MM.1S (cell line): ENCODE measurements at regions not wholly inside any gene's neighbourhood (a gene's known extent, or its start where the extent isn't known, plus 50 kb on each side); places are given as distances from the start of the nearest gene placed in this dataset.

Experiments used
- EZH2 ChIP-seq: fragments of 300-600 bp; sonication (generic); optimal IDR thresholded peaks from 2 replicates; pipeline ENCODE3; 2017; ENCODE audit warnings: low read depth, mild to moderate bottlenecking, antibody characterized with exemption, low read length, mixed read lengths
- EZH2phosphoT487 ChIP-seq: fragments of 300-600 bp; sonication (generic); IDR thresholded peaks from 2 replicates; pipeline ENCODE4 v1.6.1; 2018; ENCODE audit warnings: antibody characterized with exemption, low read length
- TF ChIP-seq, protein P1 (sequence below): fragments of 300-600 bp; sonication (generic); IDR thresholded peaks from 2 replicates; pipeline ENCODE4 v1.5.1; 2016; ENCODE audit warnings: antibody characterized with exemption, low read length, mixed read lengths

DNA sequence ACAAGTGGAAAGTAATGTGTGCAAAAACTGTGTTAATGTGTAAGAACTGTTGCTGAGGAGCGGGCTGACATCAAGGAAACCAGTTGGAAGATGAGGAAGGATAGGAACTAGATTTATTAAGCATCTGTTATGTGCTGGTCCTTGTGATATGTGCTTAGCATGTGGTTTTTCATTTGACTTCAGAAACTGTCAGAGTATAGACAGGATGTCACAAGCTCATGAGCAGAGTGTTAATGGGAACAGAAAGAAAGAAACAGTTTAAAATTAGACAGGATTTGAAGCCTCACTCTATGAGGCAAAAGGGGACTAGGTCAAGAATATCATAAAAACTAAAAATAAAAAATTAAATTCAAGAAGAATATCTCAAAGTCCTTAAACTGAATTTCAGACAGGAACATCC, 270.6 kb upstream of the DPPA4 start:
- TF ChIP-seq, protein P1, sequence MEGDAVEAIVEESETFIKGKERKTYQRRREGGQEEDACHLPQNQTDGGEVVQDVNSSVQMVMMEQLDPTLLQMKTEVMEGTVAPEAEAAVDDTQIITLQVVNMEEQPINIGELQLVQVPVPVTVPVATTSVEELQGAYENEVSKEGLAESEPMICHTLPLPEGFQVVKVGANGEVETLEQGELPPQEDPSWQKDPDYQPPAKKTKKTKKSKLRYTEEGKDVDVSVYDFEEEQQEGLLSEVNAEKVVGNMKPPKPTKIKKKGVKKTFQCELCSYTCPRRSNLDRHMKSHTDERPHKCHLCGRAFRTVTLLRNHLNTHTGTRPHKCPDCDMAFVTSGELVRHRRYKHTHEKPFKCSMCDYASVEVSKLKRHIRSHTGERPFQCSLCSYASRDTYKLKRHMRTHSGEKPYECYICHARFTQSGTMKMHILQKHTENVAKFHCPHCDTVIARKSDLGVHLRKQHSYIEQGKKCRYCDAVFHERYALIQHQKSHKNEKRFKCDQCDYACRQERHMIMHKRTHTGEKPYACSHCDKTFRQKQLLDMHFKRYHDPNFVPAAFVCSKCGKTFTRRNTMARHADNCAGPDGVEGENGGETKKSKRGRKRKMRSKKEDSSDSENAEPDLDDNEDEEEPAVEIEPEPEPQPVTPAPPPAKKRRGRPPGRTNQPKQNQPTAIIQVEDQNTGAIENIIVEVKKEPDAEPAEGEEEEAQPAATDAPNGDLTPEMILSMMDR: no peak
- TF ChIP-seq EZH2 (no peak), EZH2phosphoT487 (no peak)
